Liver (tissue), 8 donors: ENCODE measurements at regions not wholly inside any gene's neighbourhood (a gene's known extent, or its start where the extent isn't known, plus 50 kb on each side); places are given as distances from the start of the nearest gene placed in this dataset.

ENCODE experiments used
- DNase-seq: peaks from one replicate; pipeline ENCODE4 v3.0.0-alpha.2; 2017; ENCODE audit warnings: low spot score
- H3K27ac ChIP-seq, 2 donors: one replicate each; pipeline ENCODE4 v1.7.0; 2013; ENCODE audit warnings: inconsistent platforms in 2 of 2, low read length in 2 of 2, control low read depth in 1 of 2, low read depth in 1 of 2, mild to moderate bottlenecking in 1 of 2
- H3K27me3 ChIP-seq, 4 donors: one replicate each; pipeline versions ENCODE4 v1.6.1 to v1.7.0; 2013; ENCODE audit warnings: low read length in 3 of 4, inconsistent platforms in 1 of 4, mild to moderate bottlenecking in 1 of 4, moderate library complexity in 1 of 4; ENCODE audit not compliant: control insufficient read depth in 4 of 4, insufficient read depth in 4 of 4
- H3K36me3 ChIP-seq, 4 donors: one replicate each; pipeline versions ENCODE4 v1.6.1 to v1.7.0; 2013; ENCODE audit warnings: low read length in 3 of 4, mild to moderate bottlenecking in 3 of 4, low read depth in 1 of 4, moderate library complexity in 1 of 4; ENCODE audit not compliant: control insufficient read depth in 4 of 4, insufficient read depth in 3 of 4
- H3K4me1 ChIP-seq, 4 donors: one replicate each; pipeline versions ENCODE4 v1.6.1 to v1.7.0; 2013; ENCODE audit warnings: low read length in 3 of 4, mild to moderate bottlenecking in 3 of 4, moderate library complexity in 1 of 4; ENCODE audit not compliant: control insufficient read depth in 4 of 4, insufficient read depth in 4 of 4
- H3K4me3 ChIP-seq, 3 donors: one replicate each; pipeline versions ENCODE4 v1.6.1 to v1.7.0; 2013; ENCODE audit warnings: low read length in 3 of 3, control low read depth in 1 of 3, low read depth in 1 of 3, mild to moderate bottlenecking in 1 of 3
- H3K9ac ChIP-seq, 2 donors: one replicate each; pipeline ENCODE4 v1.7.0; 2013; ENCODE audit warnings: low read length in 2 of 2, mild to moderate bottlenecking in 2 of 2, moderate library complexity in 2 of 2, control low read depth in 1 of 2, low read depth in 1 of 2
- H3K9me3 ChIP-seq, 4 donors: one replicate each; pipeline versions ENCODE4 v1.6.1 to v1.7.0; 2013; ENCODE audit warnings: low read length in 3 of 4; ENCODE audit not compliant: control insufficient read depth in 4 of 4
- EGR1 ChIP-seq, 2 donors: IDR thresholded peaks; 2 replicates each; pipeline ENCODE4 v1.6.1; 2016 to 2018; ENCODE audit warnings: antibody characterized with exemption in 2 of 2, low read depth in 2 of 2
- FOXA1 ChIP-seq: IDR thresholded peaks from 2 replicates; pipeline ENCODE4 v1.6.1; 2016; ENCODE audit warnings: antibody characterized with exemption
- FOXA2 ChIP-seq: IDR thresholded peaks from 2 replicates; pipeline ENCODE4 v1.6.1; 2016; ENCODE audit warnings: antibody characterized with exemption
- GABPA ChIP-seq, 2 donors: IDR thresholded peaks in 1 of 2; conservative IDR thresholded peaks in 1 of 2; 2 replicates each; pipeline ENCODE4 v1.6.1; 2016; ENCODE audit warnings: antibody characterized with exemption in 2 of 2, mild to moderate bottlenecking in 1 of 2, moderate library complexity in 1 of 2
- HNF4A ChIP-seq, 2 donors: conservative IDR thresholded peaks; 2 replicates each; pipeline ENCODE4 v1.6.1; 2016; ENCODE audit warnings: antibody characterized with exemption in 2 of 2, mild to moderate bottlenecking in 2 of 2
- HNF4G ChIP-seq: IDR thresholded peaks from 2 replicates; pipeline ENCODE4 v1.6.1; 2016; ENCODE audit warnings: antibody characterized with exemption
- JUND ChIP-seq, 2 donors: IDR thresholded peaks; 2 replicates each; pipeline ENCODE4 v1.6.1; 2016; ENCODE audit warnings: antibody characterized with exemption in 2 of 2
- NR2F2 ChIP-seq: IDR thresholded peaks from 2 replicates; pipeline ENCODE4 v1.6.1; 2016; ENCODE audit warnings: antibody characterized with exemption
- RAD21 ChIP-seq, 2 donors: IDR thresholded peaks; 2 replicates each; pipeline ENCODE4 v1.6.1; 2016; ENCODE audit warnings: antibody characterized with exemption in 2 of 2, mild to moderate bottlenecking in 2 of 2
- RXRA ChIP-seq, 2 donors: IDR thresholded peaks; 2 replicates each; pipeline ENCODE4 v1.6.1; 2017 to 2018; ENCODE audit warnings: antibody characterized with exemption in 2 of 2, mild to moderate bottlenecking in 1 of 2
- SP1 ChIP-seq: IDR thresholded peaks from 2 replicates; pipeline ENCODE4 v1.6.1; 2018; ENCODE audit warnings: antibody characterized with exemption, mild to moderate bottlenecking
- TAF1 ChIP-seq: conservative IDR thresholded peaks from 2 replicates; pipeline ENCODE4 v1.6.1; 2016; ENCODE audit warnings: antibody characterized with exemption, mild to moderate bottlenecking
- YY1 ChIP-seq: IDR thresholded peaks from 2 replicates; pipeline ENCODE4 v1.6.1; 2016; ENCODE audit warnings: antibody characterized with exemption, mild to moderate bottlenecking
- WGBS: extraction: QIAGEN DNeasy Blood & Tissue Kit; methylation state at CpG from one replicate; pipeline ENCODE4 v1.1.7; 2013; 5-methylcytosine and 5-hydroxymethylcytosine counted together
- TF ChIP-seq, protein P1 (sequence below): IDR thresholded peaks from 2 replicates; pipeline ENCODE4 v1.6.1; 2016; ENCODE audit warnings: antibody characterized with exemption
- TF ChIP-seq, protein P2 (sequence below): IDR thresholded peaks from 2 replicates; pipeline ENCODE4 v1.6.1; 2016; ENCODE audit warnings: antibody characterized with exemption, mild to moderate bottlenecking
- TF ChIP-seq, protein P3 (sequence below): IDR thresholded peaks from 2 replicates; pipeline ENCODE4 v1.6.1; 2016; ENCODE audit warnings: antibody characterized with exemption
- TF ChIP-seq, protein P4 (sequence below): fragments of 150-350 bp; IDR thresholded peaks from 2 replicates; pipeline ENCODE4 v1.5.1; 2017; ENCODE audit warnings: improper control_type of control experiment, low read depth, low read length; ENCODE audit not compliant: missing input control
- TF ChIP-seq, protein P5 (sequence below): IDR thresholded peaks from 2 replicates; pipeline ENCODE4 v1.6.1; 2016; ENCODE audit warnings: antibody characterized with exemption
- donor health status: healthy.
- donor health status: healthy.
- donor health status: healthy.
- donor health status: healthy.
- donor health status: healthy.

DNA sequence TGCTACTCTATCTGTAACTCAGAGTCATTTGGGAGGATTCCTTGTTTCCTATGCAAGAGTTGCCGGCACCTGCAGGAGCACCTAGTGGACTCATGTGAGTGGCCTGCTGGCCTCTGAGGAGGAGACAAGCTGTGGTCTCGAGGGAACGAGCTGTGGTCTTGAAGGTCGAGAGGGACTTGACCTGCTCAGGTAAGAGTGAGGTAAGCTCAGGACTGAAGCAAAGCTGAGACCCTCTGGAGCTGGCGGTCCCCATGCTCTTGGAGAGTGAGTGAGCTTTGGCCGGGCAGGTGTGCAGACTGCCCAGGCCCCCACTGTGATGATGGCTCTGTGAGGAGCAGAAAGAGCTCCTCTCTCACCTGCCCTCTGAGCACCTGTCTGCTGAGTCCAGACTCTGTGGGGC is 214.3 kb downstream of the MYLK4 start:
- no peak overlapping the region for H3K9ac ChIP-seq
- no peaks in the 10 kb centered on the region for H3K27me3 ChIP-seq
- H3K4me1 ChIP-seq, result no peaks in the 10 kb centered on the region
- no peak for TF ChIP-seq GABPA (IDR thresholded peaks at IDR 0.05 in 1 of 2, conservative IDR thresholded peaks at IDR 0.05 in 1 of 2)
- TF ChIP-seq, protein P1, sequence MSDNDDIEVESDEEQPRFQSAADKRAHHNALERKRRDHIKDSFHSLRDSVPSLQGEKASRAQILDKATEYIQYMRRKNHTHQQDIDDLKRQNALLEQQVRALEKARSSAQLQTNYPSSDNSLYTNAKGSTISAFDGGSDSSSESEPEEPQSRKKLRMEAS, result no peak
- TF ChIP-seq, protein P2, sequence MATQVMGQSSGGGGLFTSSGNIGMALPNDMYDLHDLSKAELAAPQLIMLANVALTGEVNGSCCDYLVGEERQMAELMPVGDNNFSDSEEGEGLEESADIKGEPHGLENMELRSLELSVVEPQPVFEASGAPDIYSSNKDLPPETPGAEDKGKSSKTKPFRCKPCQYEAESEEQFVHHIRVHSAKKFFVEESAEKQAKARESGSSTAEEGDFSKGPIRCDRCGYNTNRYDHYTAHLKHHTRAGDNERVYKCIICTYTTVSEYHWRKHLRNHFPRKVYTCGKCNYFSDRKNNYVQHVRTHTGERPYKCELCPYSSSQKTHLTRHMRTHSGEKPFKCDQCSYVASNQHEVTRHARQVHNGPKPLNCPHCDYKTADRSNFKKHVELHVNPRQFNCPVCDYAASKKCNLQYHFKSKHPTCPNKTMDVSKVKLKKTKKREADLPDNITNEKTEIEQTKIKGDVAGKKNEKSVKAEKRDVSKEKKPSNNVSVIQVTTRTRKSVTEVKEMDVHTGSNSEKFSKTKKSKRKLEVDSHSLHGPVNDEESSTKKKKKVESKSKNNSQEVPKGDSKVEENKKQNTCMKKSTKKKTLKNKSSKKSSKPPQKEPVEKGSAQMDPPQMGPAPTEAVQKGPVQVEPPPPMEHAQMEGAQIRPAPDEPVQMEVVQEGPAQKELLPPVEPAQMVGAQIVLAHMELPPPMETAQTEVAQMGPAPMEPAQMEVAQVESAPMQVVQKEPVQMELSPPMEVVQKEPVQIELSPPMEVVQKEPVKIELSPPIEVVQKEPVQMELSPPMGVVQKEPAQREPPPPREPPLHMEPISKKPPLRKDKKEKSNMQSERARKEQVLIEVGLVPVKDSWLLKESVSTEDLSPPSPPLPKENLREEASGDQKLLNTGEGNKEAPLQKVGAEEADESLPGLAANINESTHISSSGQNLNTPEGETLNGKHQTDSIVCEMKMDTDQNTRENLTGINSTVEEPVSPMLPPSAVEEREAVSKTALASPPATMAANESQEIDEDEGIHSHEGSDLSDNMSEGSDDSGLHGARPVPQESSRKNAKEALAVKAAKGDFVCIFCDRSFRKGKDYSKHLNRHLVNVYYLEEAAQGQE, result no peak
- no peak for TF ChIP-seq JUND (IDR thresholded peaks at IDR 0.05)
- TF ChIP-seq, protein P3, sequence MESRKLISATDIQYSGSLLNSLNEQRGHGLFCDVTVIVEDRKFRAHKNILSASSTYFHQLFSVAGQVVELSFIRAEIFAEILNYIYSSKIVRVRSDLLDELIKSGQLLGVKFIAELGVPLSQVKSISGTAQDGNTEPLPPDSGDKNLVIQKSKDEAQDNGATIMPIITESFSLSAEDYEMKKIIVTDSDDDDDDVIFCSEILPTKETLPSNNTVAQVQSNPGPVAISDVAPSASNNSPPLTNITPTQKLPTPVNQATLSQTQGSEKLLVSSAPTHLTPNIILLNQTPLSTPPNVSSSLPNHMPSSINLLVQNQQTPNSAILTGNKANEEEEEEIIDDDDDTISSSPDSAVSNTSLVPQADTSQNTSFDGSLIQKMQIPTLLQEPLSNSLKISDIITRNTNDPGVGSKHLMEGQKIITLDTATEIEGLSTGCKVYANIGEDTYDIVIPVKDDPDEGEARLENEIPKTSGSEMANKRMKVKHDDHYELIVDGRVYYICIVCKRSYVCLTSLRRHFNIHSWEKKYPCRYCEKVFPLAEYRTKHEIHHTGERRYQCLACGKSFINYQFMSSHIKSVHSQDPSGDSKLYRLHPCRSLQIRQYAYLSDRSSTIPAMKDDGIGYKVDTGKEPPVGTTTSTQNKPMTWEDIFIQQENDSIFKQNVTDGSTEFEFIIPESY, result no peak
- TF ChIP-seq HNF4G, result no peak
- TF ChIP-seq FOXA1, result no peak
- TF ChIP-seq NR2F2, result no peak
- no peak for TF ChIP-seq RAD21 (IDR thresholded peaks at IDR 0.05)
- TF ChIP-seq YY1, result no peak
- TF ChIP-seq HNF4A (conservative IDR thresholded peaks at IDR 0.05), result no peak
- no peak for TF ChIP-seq SP1
- TF ChIP-seq EGR1 (IDR thresholded peaks at IDR 0.05; ENCODE audit: low read depth in 2 of 2), result no peak
- TF ChIP-seq, protein P4, sequence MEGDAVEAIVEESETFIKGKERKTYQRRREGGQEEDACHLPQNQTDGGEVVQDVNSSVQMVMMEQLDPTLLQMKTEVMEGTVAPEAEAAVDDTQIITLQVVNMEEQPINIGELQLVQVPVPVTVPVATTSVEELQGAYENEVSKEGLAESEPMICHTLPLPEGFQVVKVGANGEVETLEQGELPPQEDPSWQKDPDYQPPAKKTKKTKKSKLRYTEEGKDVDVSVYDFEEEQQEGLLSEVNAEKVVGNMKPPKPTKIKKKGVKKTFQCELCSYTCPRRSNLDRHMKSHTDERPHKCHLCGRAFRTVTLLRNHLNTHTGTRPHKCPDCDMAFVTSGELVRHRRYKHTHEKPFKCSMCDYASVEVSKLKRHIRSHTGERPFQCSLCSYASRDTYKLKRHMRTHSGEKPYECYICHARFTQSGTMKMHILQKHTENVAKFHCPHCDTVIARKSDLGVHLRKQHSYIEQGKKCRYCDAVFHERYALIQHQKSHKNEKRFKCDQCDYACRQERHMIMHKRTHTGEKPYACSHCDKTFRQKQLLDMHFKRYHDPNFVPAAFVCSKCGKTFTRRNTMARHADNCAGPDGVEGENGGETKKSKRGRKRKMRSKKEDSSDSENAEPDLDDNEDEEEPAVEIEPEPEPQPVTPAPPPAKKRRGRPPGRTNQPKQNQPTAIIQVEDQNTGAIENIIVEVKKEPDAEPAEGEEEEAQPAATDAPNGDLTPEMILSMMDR, result no peak
- no peak for TF ChIP-seq TAF1
- TF ChIP-seq RXRA (IDR thresholded peaks at IDR 0.05), result no peak
- TF ChIP-seq, protein P5, sequence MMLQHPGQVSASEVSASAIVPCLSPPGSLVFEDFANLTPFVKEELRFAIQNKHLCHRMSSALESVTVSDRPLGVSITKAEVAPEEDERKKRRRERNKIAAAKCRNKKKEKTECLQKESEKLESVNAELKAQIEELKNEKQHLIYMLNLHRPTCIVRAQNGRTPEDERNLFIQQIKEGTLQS, result no peak
- no peak overlapping the region for H3K27ac ChIP-seq
- no peak for DNase-seq
- H3K9me3 ChIP-seq, result peaks cover 0 to 6% (median 0%) of the 10 kb centered on the region in 4 donors
- 76% methylated on average over 6 of the region's 6 CpGs for WGBS
- no peaks in the 10 kb centered on the region for H3K36me3 ChIP-seq
- H3K4me3 ChIP-seq, result no peak overlapping the region

DNA sequence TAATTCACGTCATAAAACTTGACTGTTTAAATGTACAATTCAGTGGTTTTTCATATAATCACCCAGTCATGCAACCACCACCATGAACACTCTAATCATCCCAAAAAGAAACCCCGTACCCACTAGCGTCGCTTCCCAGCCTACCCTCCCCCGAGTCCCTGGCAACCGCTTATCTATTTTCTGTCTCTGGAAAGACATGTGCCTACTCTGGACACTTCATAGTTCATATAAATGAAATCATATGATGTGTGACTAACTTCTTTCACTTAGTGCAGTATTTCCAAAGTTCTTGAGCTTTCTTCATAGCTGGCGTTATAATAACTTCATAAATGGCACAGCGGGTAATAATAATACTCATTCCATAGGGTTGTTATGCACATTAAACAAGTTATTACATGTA is 215.2 kb downstream of the MYLK4 start:
- Histone ChIP-seq H3K4me1 (no peaks in the 10 kb centered on the region), H3K27me3 (no peaks in the 10 kb centered on the region), H3K4me3 (no peak overlapping the region), H3K36me3 (no peaks in the 10 kb centered on the region), H3K27ac (no peak overlapping the region), H3K9me3 (peaks cover 0 to 6% (median 1%) of the 10 kb centered on the region in 4 donors), H3K9ac (no peak overlapping the region)
- no peak for DNase-seq
- TF ChIP-seq EGR1 (IDR thresholded peaks at IDR 0.05; ENCODE audit: low read depth in 2 of 2) (no peak), FOXA2 (no peak), FOXA1 (no peak), JUND (IDR thresholded peaks at IDR 0.05) (no peak), GABPA (IDR thresholded peaks at IDR 0.05 in 1 of 2, conservative IDR thresholded peaks at IDR 0.05 in 1 of 2) (no peak), YY1 (no peak), RAD21 (IDR thresholded peaks at IDR 0.05) (no peak)
- TF ChIP-seq, protein P2, result no peak
- TF ChIP-seq, protein P1, result no peak
- 77% methylated on average over 8 of the region's 8 CpGs for WGBS
